ENCODE measurements at regions not wholly inside any gene's neighbourhood (a gene's known extent, or its start where the extent isn't known, plus 50 kb on each side); places are given as distances from the start of the nearest gene placed in this dataset.

- no peak for DNase-seq
These were observed 75.6 kb upstream of the RFX8 start for GRCh38 chr2:101550555-101550954.

GRCh38 chr2:101549371-101549770 is 74.5 kb upstream of the RFX8 start:
- no peak for DNase-seq

GRCh38 chr2:101546376-101547058 is 71.6 kb upstream of the RFX8 start:
- DNase-seq: no peak

- no peak for DNase-seq
These were observed 71.0 kb upstream of the RFX8 start for GRCh38 chr2:101545950-101546349.

GRCh38 chr2:101540518-101540917 is 65.6 kb upstream of the RFX8 start:
- no peak for DNase-seq

GRCh38 chr2:101538076-101538475 is 63.2 kb upstream of the RFX8 start:
- no peak for DNase-seq

- DNase-seq: no peak
These were observed 59.3 kb upstream of the RFX8 start for GRCh38 chr2:101534149-101534611.

GRCh38 chr2:101533561-101534148 is 58.7 kb upstream of the RFX8 start:
- DNase-seq: no peak

GRCh38 chr2:101528501-101528900 is 53.6 kb upstream of the RFX8 start:
- no peak for DNase-seq

- no peak for DNase-seq
These were observed 50.0 kb upstream of the RFX8 start for GRCh38 chr2:101524806-101525430.
